ENCODE measurements at regions not wholly inside any gene's neighbourhood (a gene's known extent, or its start where the extent isn't known, plus 50 kb on each side); places are given as distances from the start of the nearest gene placed in this dataset.
A peak's percentile ranks its signal among the peaks of the same experiment; 100 is the strongest.
"Not testable (repeated sequence)": the region's sequence is repeated elsewhere in the genome, so short reads cannot be mapped to it uniquely, and the experiment has no call there.

GRCh38 chr10:60570272-60570865 is 180.7 kb upstream of the ANK3 start:
- ATAC-seq (no peak), DNase-seq (no peak)

GRCh38 chr10:60569681-60570080 is 180.0 kb upstream of the ANK3 start:
- DNase-seq, result no peak
- no peak for ATAC-seq

- ATAC-seq, result no peak
- no peak for DNase-seq
These were observed 176.4 kb upstream of the ANK3 start for GRCh38 chr10:60566096-60566495.

- no peak for ATAC-seq
These were observed 175.8 kb upstream of the ANK3 start for GRCh38 chr10:60565492-60565891.

GRCh38 chr10:60564475-60564874 is 174.8 kb upstream of the ANK3 start:
- ATAC-seq (no peak), DNase-seq (no peak)

More at GRCh38 chr10:60565492-60565891, 175.8 kb upstream of the ANK3 start:
- no peak for DNase-seq

GRCh38 chr10:60560451-60560850 is 170.8 kb upstream of the ANK3 start:
- DNase-seq, result no peak

GRCh38 chr10:60555700-60556099 is 166.0 kb upstream of the ANK3 start:
- ATAC-seq, result no peak
- no peak for DNase-seq

More at GRCh38 chr10:60560451-60560850, 170.8 kb upstream of the ANK3 start:
- no peak for ATAC-seq

- ATAC-seq (no peak), DNase-seq (no peak)
These were observed 160.0 kb upstream of the ANK3 start for GRCh38 chr10:60549686-60550085.

GRCh38 chr10:60542657-60543056 is 153.0 kb upstream of the ANK3 start:
- no peak for DNase-seq
- ATAC-seq, result no peak

GRCh38 chr10:60541451-60541850 is 151.8 kb upstream of the ANK3 start:
- ATAC-seq (no peak), DNase-seq (no peak)

- no peak for DNase-seq
These were observed 148.0 kb upstream of the ANK3 start for GRCh38 chr10:60537697-60538096.

GRCh38 chr10:60536529-60537114 is 146.9 kb upstream of the ANK3 start:
- DNase-seq (no peak), ATAC-seq (peak; percentile 55)

More at GRCh38 chr10:60537697-60538096, 148.0 kb upstream of the ANK3 start:
- ATAC-seq, result peak; percentile 39

- no peak for DNase-seq
- no peak for ATAC-seq
These were observed 145.8 kb upstream of the ANK3 start for GRCh38 chr10:60535427-60535826.

- DNase-seq (no peak), ATAC-seq (no peak)
These were observed 145.2 kb upstream of the ANK3 start for GRCh38 chr10:60534761-60535389.

- DNase-seq (no peak), ATAC-seq (no peak)
These were observed 143.2 kb upstream of the ANK3 start for GRCh38 chr10:60532696-60533468.

- DNase-seq, result no peak
- ATAC-seq, result no peak
These were observed 141.3 kb upstream of the ANK3 start for GRCh38 chr10:60531006-60531405.

- DNase-seq (no peak), ATAC-seq (no peak)
These were observed 138.0 kb upstream of the ANK3 start for GRCh38 chr10:60527676-60528075.

- ATAC-seq (no peak), DNase-seq (no peak)
These were observed 136.3 kb upstream of the ANK3 start for GRCh38 chr10:60525716-60526585.

- DNase-seq (no peak), ATAC-seq (no peak)
These were observed 134.9 kb upstream of the ANK3 start for GRCh38 chr10:60524541-60524940.

GRCh38 chr10:60523371-60523770 is 133.7 kb upstream of the ANK3 start:
- DNase-seq, ATAC-seq: not testable (repeated sequence)

GRCh38 chr10:60522617-60523016 is 132.9 kb upstream of the ANK3 start:
- DNase-seq (no peak), ATAC-seq (no peak)

GRCh38 chr10:60521974-60522405 is 132.3 kb upstream of the ANK3 start:
- ATAC-seq, result peak; percentile 46
- DNase-seq, result no peak

Measured in stimulated activated naive CD8-positive, alpha-beta T cell treated with anti-CD3 and anti-CD28 coated beads, Interleukin-15, Interleukin-2, amounts not matched to agents 100 U/mL and 50 U/mL, for 24 hours (primary cell).